Gastrocnemius medialis (tissue), 4 donors: ENCODE measurements at regions not wholly inside any gene's neighbourhood (a gene's known extent, or its start where the extent isn't known, plus 50 kb on each side); places are given as distances from the start of the nearest gene placed in this dataset.

Experiments used
- ATAC-seq, 2 donors: fragments of 150-250 bp; one replicate each; pipeline ENCODE4 v1.9.1; 2016
- DNase-seq, 2 donors: peaks; one replicate each; pipeline ENCODE4 v3.0.0-alpha.2; 2019
- H3K27ac ChIP-seq, 4 donors: fragments of 200-600 bp; sonication (generic); 1 replicate in 1 of 4; 2 replicates in 3 of 4; pipeline ENCODE4 v1.5.1; 2016 to 2018; ENCODE audit warnings: mild to moderate bottlenecking in 2 of 4, moderate library complexity in 1 of 4
- H3K27me3 ChIP-seq, 3 donors: fragments of 200-600 bp; sonication (generic) in 2 of 3; 1 replicate in 1 of 3; 2 replicates in 2 of 3; pipeline versions ENCODE4 v1.5.1 to v1.6.0; 2016 to 2019; ENCODE audit warnings: mild to moderate bottlenecking in 1 of 3, moderate library complexity in 1 of 3
- H3K36me3 ChIP-seq, 2 donors: fragments of 200-600 bp; sonication (generic) in 1 of 2; one replicate each; pipeline ENCODE4 v1.5.1; 2017 to 2018
- H3K4me1 ChIP-seq, 2 donors: fragments of 200-600 bp; sonication (generic) in 1 of 2; one replicate each; pipeline ENCODE4 v1.5.1; 2016 to 2017; ENCODE audit warnings: mild to moderate bottlenecking in 2 of 2
- H3K4me3 ChIP-seq, 4 donors: fragments of 200-600 bp; sonication (generic) in 3 of 4; 1 replicate in 1 of 4; 2 replicates in 3 of 4; pipeline ENCODE4 v1.5.1; 2016 to 2019; ENCODE audit warnings: mild to moderate bottlenecking in 2 of 4
- H3K9me3 ChIP-seq, 3 donors: fragments of 200-600 bp; sonication (generic) in 2 of 3; 1 replicate in 1 of 3; 2 replicates in 2 of 3; pipeline ENCODE4 v1.5.1; 2016 to 2019
- POLR2A ChIP-seq, 2 donors: fragments of 450-650 bp; IDR thresholded peaks; one replicate each; pipeline ENCODE4 v1.6.1; 2017; ENCODE audit warnings: antibody characterized with exemption in 2 of 2, mild to moderate bottlenecking in 2 of 2, moderate library complexity in 2 of 2
- in situ Hi-C, 4 donors: fragments of 200-750 bp; cut with MboI; loops; one replicate each; pipeline versions ENCODE4 v1.15.0 to v1.8.0; 2017; ENCODE audit warnings: low sequenced_read_pairs in 4 of 4
- intact Hi-C: fragments of 100-400 bp; cut with DNase I; formaldehyde crosslinking; loops from one replicate; pipeline ENCODE4 v1.15.1; 2023; ENCODE audit warnings: low total_unique reads
- TF ChIP-seq, protein P1 (sequence below), 5 experiments: fragments of 450-650 bp in 3 of 5; fragments of 200-600 bp in 2 of 5; sonication (generic) in 2 of 5; IDR thresholded peaks in 4 of 5; conservative IDR thresholded peaks in 1 of 5; 1 replicate in 4 of 5; 2 replicates in 1 of 5; pipeline ENCODE4 v1.5.1; 2016 to 2019; ENCODE audit warnings: antibody characterized with exemption in 5 of 5, mild to moderate bottlenecking in 3 of 5, moderate library complexity in 3 of 5

- TF ChIP-seq, protein P1, sequence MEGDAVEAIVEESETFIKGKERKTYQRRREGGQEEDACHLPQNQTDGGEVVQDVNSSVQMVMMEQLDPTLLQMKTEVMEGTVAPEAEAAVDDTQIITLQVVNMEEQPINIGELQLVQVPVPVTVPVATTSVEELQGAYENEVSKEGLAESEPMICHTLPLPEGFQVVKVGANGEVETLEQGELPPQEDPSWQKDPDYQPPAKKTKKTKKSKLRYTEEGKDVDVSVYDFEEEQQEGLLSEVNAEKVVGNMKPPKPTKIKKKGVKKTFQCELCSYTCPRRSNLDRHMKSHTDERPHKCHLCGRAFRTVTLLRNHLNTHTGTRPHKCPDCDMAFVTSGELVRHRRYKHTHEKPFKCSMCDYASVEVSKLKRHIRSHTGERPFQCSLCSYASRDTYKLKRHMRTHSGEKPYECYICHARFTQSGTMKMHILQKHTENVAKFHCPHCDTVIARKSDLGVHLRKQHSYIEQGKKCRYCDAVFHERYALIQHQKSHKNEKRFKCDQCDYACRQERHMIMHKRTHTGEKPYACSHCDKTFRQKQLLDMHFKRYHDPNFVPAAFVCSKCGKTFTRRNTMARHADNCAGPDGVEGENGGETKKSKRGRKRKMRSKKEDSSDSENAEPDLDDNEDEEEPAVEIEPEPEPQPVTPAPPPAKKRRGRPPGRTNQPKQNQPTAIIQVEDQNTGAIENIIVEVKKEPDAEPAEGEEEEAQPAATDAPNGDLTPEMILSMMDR (IDR thresholded peaks at IDR 0.05 in 4 of 5, conservative IDR thresholded peaks at IDR 0.05 in 1 of 5): no peak
- no peak for TF ChIP-seq POLR2A (IDR thresholded peaks at IDR 0.05)
- Histone ChIP-seq H3K27ac (no peak overlapping the region), H3K27me3 (no peaks in the 10 kb centered on the region), H3K4me3 (no peak overlapping the region), H3K36me3 (no peaks in the 10 kb centered on the region), H3K4me1 (no peaks in the 10 kb centered on the region), H3K9me3 (no peaks in the 10 kb centered on the region)
- no peak for DNase-seq
- in situ Hi-C loops: no loop called here
- intact Hi-C loops: no loop called here
- ATAC-seq: no peak
These were observed 663.8 kb downstream of the C12orf50 start for GRCh38 chr12:87365423-87365822.

- Histone ChIP-seq H3K36me3 (no peaks in the 10 kb centered on the region), H3K27me3 (no peaks in the 10 kb centered on the region), H3K4me3 (no peak overlapping the region), H3K27ac (no peak overlapping the region), H3K9me3 (no peaks in the 10 kb centered on the region), H3K4me1 (no peaks in the 10 kb centered on the region)
- TF ChIP-seq POLR2A (IDR thresholded peaks at IDR 0.05): no peak
- TF ChIP-seq, protein P1 (IDR thresholded peaks at IDR 0.05 in 4 of 5, conservative IDR thresholded peaks at IDR 0.05 in 1 of 5): no peak
- intact Hi-C loops: no loop called here
- in situ Hi-C loops: no loop called here
- DNase-seq (no peak), ATAC-seq (no peak)
These were observed 665.6 kb downstream of the C12orf50 start for GRCh38 chr12:87363497-87364084.

GRCh38 chr12:87349681-87350080 lies 679.5 kb downstream of the C12orf50 start:
- H3K4me3 ChIP-seq: no peak overlapping the region
- in situ Hi-C loops: no loop called here
- ATAC-seq (no peak), DNase-seq (no peak)
- intact Hi-C loops: no loop called here
- H3K36me3 ChIP-seq: no peaks in the 10 kb centered on the region
- H3K9me3 ChIP-seq: no peaks in the 10 kb centered on the region
- no peak overlapping the region for H3K27ac ChIP-seq
- no peaks in the 10 kb centered on the region for H3K27me3 ChIP-seq
- TF ChIP-seq, protein P1 (IDR thresholded peaks at IDR 0.05 in 4 of 5, conservative IDR thresholded peaks at IDR 0.05 in 1 of 5): no peak
- TF ChIP-seq POLR2A (IDR thresholded peaks at IDR 0.05): no peak
- no peaks in the 10 kb centered on the region for H3K4me1 ChIP-seq

- Histone ChIP-seq H3K4me1 (no peaks in the 10 kb centered on the region), H3K9me3 (no peaks in the 10 kb centered on the region), H3K36me3 (no peaks in the 10 kb centered on the region), H3K27ac (no peak overlapping the region), H3K27me3 (no peaks in the 10 kb centered on the region), H3K4me3 (no peak overlapping the region)
- ATAC-seq: no peak
- in situ Hi-C loops (no loop called here), intact Hi-C loops (no loop called here)
- TF ChIP-seq, protein P1 (IDR thresholded peaks at IDR 0.05 in 4 of 5, conservative IDR thresholded peaks at IDR 0.05 in 1 of 5): no peak
- no peak for TF ChIP-seq POLR2A (IDR thresholded peaks at IDR 0.05)
- DNase-seq: no peak
These were observed 681.1 kb downstream of the C12orf50 start for GRCh38 chr12:87348071-87348470.

DNA sequence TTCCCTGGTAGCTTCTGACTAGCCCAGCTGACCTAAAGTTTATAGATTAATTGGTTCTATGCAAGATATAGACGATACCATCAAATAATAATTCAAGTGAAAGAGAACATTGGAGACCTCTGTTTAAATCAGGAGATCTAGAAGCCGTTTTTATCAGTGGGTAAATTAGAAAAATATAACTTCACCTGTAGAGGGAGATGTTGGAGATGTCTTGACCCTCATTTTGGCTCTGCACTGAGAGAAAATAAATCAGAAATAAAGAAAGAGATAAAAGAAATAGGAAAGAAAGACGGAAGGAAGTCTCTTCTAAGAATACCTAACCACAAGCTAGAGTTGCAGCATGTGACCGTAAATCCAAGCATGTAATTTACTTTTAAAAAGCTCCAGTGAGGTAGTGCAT lies 684.5 kb downstream of the C12orf50 start:
- Histone ChIP-seq H3K4me1 (no peaks in the 10 kb centered on the region), H3K9me3 (no peaks in the 10 kb centered on the region), H3K36me3 (no peaks in the 10 kb centered on the region), H3K4me3 (no peak overlapping the region), H3K27me3 (no peaks in the 10 kb centered on the region), H3K27ac (no peak overlapping the region)
- in situ Hi-C loops (no loop called here), intact Hi-C loops (no loop called here)
- TF ChIP-seq, protein P1 (IDR thresholded peaks at IDR 0.05 in 4 of 5, conservative IDR thresholded peaks at IDR 0.05 in 1 of 5): no peak
- TF ChIP-seq POLR2A (IDR thresholded peaks at IDR 0.05): no peak
- DNase-seq (no peak), ATAC-seq (no peak)
